ENCODE measurements at regions not wholly inside any gene's neighbourhood (a gene's known extent, or its start where the extent isn't known, plus 50 kb on each side); places are given as distances from the start of the nearest gene placed in this dataset.

DNA sequence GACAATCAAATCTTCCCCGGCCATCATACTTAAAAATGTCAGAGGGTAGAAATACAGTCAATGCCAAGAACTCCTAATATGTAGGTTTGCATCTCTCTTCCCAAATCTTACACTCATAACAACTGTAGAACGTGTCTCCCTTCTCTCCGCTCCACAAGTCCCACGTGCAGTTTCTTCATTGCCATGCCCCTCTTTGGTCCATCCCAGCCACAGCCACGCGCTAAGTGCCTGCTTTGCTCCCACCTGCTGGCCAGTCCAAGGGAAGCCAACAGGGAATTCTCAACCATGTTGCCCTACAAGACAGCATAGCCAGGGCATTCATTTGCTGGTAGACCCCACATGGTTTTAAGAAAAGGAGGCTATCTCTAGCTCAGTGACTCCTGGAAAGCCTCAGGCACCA is 420.6 kb upstream of the ISX start:
- TF ChIP-seq, protein P1, sequence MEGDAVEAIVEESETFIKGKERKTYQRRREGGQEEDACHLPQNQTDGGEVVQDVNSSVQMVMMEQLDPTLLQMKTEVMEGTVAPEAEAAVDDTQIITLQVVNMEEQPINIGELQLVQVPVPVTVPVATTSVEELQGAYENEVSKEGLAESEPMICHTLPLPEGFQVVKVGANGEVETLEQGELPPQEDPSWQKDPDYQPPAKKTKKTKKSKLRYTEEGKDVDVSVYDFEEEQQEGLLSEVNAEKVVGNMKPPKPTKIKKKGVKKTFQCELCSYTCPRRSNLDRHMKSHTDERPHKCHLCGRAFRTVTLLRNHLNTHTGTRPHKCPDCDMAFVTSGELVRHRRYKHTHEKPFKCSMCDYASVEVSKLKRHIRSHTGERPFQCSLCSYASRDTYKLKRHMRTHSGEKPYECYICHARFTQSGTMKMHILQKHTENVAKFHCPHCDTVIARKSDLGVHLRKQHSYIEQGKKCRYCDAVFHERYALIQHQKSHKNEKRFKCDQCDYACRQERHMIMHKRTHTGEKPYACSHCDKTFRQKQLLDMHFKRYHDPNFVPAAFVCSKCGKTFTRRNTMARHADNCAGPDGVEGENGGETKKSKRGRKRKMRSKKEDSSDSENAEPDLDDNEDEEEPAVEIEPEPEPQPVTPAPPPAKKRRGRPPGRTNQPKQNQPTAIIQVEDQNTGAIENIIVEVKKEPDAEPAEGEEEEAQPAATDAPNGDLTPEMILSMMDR (IDR thresholded peaks at IDR 0.05) = no peak
- TF ChIP-seq POLR2A (IDR thresholded peaks at IDR 0.05) (no peak), EP300 (IDR thresholded peaks at IDR 0.05) (no peak)

Measured in ovary (tissue), 3 donors.